ENCODE measurements at regions not wholly inside any gene's neighbourhood (a gene's known extent, or its start where the extent isn't known, plus 50 kb on each side); places are given as distances from the start of the nearest gene placed in this dataset.
A peak's percentile ranks its signal among the peaks of the same experiment; 100 is the strongest.

DNA sequence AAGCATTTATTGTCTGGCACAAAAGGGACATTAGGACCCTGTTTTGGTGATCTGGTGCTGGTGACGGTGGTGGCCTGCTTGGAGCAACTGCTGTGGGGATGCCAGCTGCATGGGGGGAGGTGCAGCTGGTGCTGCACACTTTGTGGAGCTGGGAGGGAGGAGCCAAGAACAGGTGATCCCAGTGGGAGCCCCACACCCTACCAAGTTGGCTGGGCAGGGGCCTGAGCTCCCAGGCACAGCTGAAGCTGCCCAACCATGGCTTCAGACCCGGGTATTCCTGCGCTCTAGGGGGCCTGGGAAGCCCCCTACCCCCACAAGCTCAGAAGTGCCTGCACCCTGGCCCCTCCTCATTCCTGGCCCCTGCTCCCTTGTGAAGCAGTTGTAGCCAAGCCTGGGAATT, 1512.5 kb downstream of the TECRL start:
- Histone ChIP-seq H3K9me3 (ENCODE audit: control insufficient read depth in 2 of 3, insufficient read depth in 1 of 3, low read length in 3 of 3) (peaks cover 0 to 2% (median 0%) of the 10 kb centered on the region in 3 donors), H3K4me3 (ENCODE audit: low read length in 3 of 3) (no peak overlapping the region), H3K27me3 (ENCODE audit: control insufficient read depth, insufficient read depth, low read length) (no peaks in the 10 kb centered on the region), H3K36me3 (ENCODE audit: control insufficient read depth in 2 of 3, insufficient read depth in 3 of 3, low read length in 3 of 3) (no peaks in the 10 kb centered on the region), H3K27ac (ENCODE audit: low read depth in 2 of 2, low read length in 2 of 2) (no peak overlapping the region), H3K4me1 (ENCODE audit: control insufficient read depth in 2 of 3, insufficient read depth in 2 of 3, low read depth in 1 of 3, low read length in 3 of 3) (no peaks in the 10 kb centered on the region), H3K9ac (ENCODE audit: low read length in 3 of 3) (no peak overlapping the region)
- FAIRE-seq (no peak), DNase-seq (peak in 1 of 5 donors; percentile 43)
- intact Hi-C loops (cut with DNase I) = no loop called here
- TF ChIP-seq, protein P1, sequence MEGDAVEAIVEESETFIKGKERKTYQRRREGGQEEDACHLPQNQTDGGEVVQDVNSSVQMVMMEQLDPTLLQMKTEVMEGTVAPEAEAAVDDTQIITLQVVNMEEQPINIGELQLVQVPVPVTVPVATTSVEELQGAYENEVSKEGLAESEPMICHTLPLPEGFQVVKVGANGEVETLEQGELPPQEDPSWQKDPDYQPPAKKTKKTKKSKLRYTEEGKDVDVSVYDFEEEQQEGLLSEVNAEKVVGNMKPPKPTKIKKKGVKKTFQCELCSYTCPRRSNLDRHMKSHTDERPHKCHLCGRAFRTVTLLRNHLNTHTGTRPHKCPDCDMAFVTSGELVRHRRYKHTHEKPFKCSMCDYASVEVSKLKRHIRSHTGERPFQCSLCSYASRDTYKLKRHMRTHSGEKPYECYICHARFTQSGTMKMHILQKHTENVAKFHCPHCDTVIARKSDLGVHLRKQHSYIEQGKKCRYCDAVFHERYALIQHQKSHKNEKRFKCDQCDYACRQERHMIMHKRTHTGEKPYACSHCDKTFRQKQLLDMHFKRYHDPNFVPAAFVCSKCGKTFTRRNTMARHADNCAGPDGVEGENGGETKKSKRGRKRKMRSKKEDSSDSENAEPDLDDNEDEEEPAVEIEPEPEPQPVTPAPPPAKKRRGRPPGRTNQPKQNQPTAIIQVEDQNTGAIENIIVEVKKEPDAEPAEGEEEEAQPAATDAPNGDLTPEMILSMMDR (IDR thresholded peaks at IDR 0.05; ENCODE audit: borderline replicate concordance, extremely low read depth, insufficient read depth) = no peak

DNA sequence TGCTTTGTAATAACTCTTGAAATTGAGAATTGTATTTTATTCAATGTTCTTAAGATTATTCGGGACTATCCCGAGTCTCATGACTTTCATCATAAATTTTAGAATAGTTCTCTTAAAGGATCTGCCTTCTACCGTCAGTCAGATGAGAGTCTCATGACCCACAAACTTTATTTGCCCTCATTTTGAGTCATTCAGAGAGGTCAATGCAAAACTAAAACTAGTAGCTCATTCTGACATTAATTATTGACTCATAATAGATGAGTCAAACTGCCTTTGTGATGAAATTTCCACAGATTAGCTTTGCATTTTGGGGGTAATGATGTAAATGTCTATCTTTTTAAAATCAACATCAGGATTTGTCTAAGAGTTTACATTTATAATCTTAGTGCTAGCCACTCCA, 1527.3 kb downstream of the TECRL start:
- intact Hi-C loops (cut with DNase I) = no loop called here
- H3K27ac ChIP-seq (ENCODE audit: low read depth in 2 of 2, low read length in 2 of 2) = no peak overlapping the region
- no peaks in the 10 kb centered on the region for H3K27me3 ChIP-seq (ENCODE audit: control insufficient read depth, insufficient read depth, low read length)
- H3K4me3 ChIP-seq (ENCODE audit: low read length in 3 of 3) = no peak overlapping the region
- no peaks in the 10 kb centered on the region for H3K4me1 ChIP-seq (ENCODE audit: control insufficient read depth in 2 of 3, insufficient read depth in 2 of 3, low read depth in 1 of 3, low read length in 3 of 3)
- FAIRE-seq (no peak), DNase-seq (no peak)
- no peak overlapping the region for H3K9ac ChIP-seq (ENCODE audit: low read length in 3 of 3)
- TF ChIP-seq, protein P1 (IDR thresholded peaks at IDR 0.05; ENCODE audit: borderline replicate concordance, extremely low read depth, insufficient read depth) = no peak
- H3K9me3 ChIP-seq (ENCODE audit: control insufficient read depth in 2 of 3, insufficient read depth in 1 of 3, low read length in 3 of 3) = no peaks in the 10 kb centered on the region
- H3K36me3 ChIP-seq (ENCODE audit: control insufficient read depth in 2 of 3, insufficient read depth in 3 of 3, low read length in 3 of 3) = no peaks in the 10 kb centered on the region

DNA sequence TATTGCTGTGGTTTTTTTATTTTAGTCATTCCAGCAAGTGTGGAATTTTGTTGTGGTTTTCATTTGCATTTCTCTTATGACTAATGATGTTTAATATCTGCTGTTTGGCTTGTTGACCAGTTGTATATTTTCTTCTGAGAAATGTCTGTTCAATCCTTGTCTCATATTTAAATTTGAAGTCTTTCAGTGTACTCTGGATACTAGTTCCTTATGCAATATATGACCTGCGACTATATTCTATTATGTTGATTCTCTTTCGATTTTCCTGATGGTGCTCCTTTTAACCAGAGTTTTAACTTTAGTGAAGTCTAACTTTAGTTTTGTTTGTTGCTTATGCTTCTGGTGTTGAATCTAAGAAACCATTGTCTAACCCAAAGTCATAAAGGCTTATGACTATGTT, 1528.0 kb downstream of the TECRL start:
- Histone ChIP-seq H3K9me3 (ENCODE audit: control insufficient read depth in 2 of 3, insufficient read depth in 1 of 3, low read length in 3 of 3) (no peaks in the 10 kb centered on the region), H3K9ac (ENCODE audit: low read length in 3 of 3) (no peak overlapping the region), H3K4me1 (ENCODE audit: control insufficient read depth in 2 of 3, insufficient read depth in 2 of 3, low read depth in 1 of 3, low read length in 3 of 3) (no peaks in the 10 kb centered on the region), H3K27me3 (ENCODE audit: control insufficient read depth, insufficient read depth, low read length) (no peaks in the 10 kb centered on the region), H3K27ac (ENCODE audit: low read depth in 2 of 2, low read length in 2 of 2) (no peak overlapping the region), H3K4me3 (ENCODE audit: low read length in 3 of 3) (no peak overlapping the region), H3K36me3 (ENCODE audit: control insufficient read depth in 2 of 3, insufficient read depth in 3 of 3, low read length in 3 of 3) (no peaks in the 10 kb centered on the region)
- DNase-seq (no peak), FAIRE-seq (no peak)
- TF ChIP-seq, protein P1 (IDR thresholded peaks at IDR 0.05; ENCODE audit: borderline replicate concordance, extremely low read depth, insufficient read depth) = no peak
- intact Hi-C loops (cut with DNase I) = no loop called here

DNA sequence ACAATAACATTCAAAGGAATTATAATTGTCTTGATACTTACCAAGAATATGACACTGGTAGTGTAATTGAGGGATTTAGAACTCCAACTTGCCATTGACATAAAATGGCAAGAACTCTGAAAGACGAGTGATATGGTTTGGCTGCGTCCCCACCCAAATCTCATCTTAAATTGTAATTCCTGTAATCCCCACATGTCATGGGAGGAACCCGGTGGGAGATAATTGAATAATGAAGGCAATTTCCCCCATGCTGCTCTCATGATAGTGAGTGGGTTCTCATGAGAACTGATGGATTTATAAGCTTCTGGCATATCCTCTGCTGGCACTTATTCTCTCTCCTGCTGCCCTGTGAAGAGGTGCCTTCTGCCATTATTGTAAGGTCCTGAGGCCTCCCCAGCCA, 1536.4 kb downstream of the TECRL start:
- TF ChIP-seq, protein P1 (IDR thresholded peaks at IDR 0.05; ENCODE audit: borderline replicate concordance, extremely low read depth, insufficient read depth) = no peak
- H3K9ac ChIP-seq (ENCODE audit: low read length in 3 of 3) = no peak overlapping the region
- H3K27me3 ChIP-seq (ENCODE audit: control insufficient read depth, insufficient read depth, low read length) = no peaks in the 10 kb centered on the region
- H3K4me3 ChIP-seq (ENCODE audit: low read length in 3 of 3) = no peak overlapping the region
- FAIRE-seq = no peak
- H3K4me1 ChIP-seq (ENCODE audit: control insufficient read depth in 2 of 3, insufficient read depth in 2 of 3, low read depth in 1 of 3, low read length in 3 of 3) = no peaks in the 10 kb centered on the region
- H3K27ac ChIP-seq (ENCODE audit: low read depth in 2 of 2, low read length in 2 of 2) = no peak overlapping the region
- DNase-seq = no peak
- no peaks in the 10 kb centered on the region for H3K36me3 ChIP-seq (ENCODE audit: control insufficient read depth in 2 of 3, insufficient read depth in 3 of 3, low read length in 3 of 3)
- intact Hi-C loops (cut with DNase I) = no loop called here
- no peaks in the 10 kb centered on the region for H3K9me3 ChIP-seq (ENCODE audit: control insufficient read depth in 2 of 3, insufficient read depth in 1 of 3, low read length in 3 of 3)
